ENCODE measurements at regions not wholly inside any gene's neighbourhood (a gene's known extent, or its start where the extent isn't known, plus 50 kb on each side); places are given as distances from the start of the nearest gene placed in this dataset.

- DNase-seq, result no peak
Observed at GRCh38 chr13:47033216-47033615, 136.4 kb upstream of the HTR2A start.

GRCh38 chr13:47027780-47028437, 131.1 kb upstream of the HTR2A start:
- no peak for DNase-seq

GRCh38 chr13:47025791-47026447, 129.1 kb upstream of the HTR2A start:
- no peak for DNase-seq

- no peak for DNase-seq
Observed at GRCh38 chr13:47019977-47020376, 123.1 kb upstream of the HTR2A start.

GRCh38 chr13:47017476-47017875, 120.6 kb upstream of the HTR2A start:
- no peak for DNase-seq

- peak; percentile 10 for DNase-seq
Observed at GRCh38 chr13:47008318-47008717, 111.5 kb upstream of the HTR2A start.

- DNase-seq, result no peak
Observed at GRCh38 chr13:47005756-47006414, 109.0 kb upstream of the HTR2A start.

- no peak for DNase-seq
Observed at GRCh38 chr13:47004540-47004939, 107.7 kb upstream of the HTR2A start.

- no peak for DNase-seq
Observed at GRCh38 chr13:47004027-47004426, 107.2 kb upstream of the HTR2A start.

- DNase-seq, result no peak
Observed at GRCh38 chr13:47000165-47000564, 103.3 kb upstream of the HTR2A start.

- no peak for DNase-seq
Observed at GRCh38 chr13:46996316-46997030, 99.6 kb upstream of the HTR2A start.

- peak; percentile 25 for DNase-seq
Observed at GRCh38 chr13:46995874-46996273, 99.0 kb upstream of the HTR2A start.

GRCh38 chr13:46994492-46994891, 97.6 kb upstream of the HTR2A start:
- no peak for DNase-seq

- peak; percentile 17 for DNase-seq
Observed at GRCh38 chr13:46992383-46992952, 95.6 kb upstream of the HTR2A start.

- peak; percentile 9 for DNase-seq
Observed at GRCh38 chr13:46983881-46984280, 87.0 kb upstream of the HTR2A start.

- DNase-seq, result peak; percentile 43
Observed at GRCh38 chr13:46982856-46983582, 86.2 kb upstream of the HTR2A start.

- no peak for DNase-seq
Observed at GRCh38 chr13:46975173-46975572, 78.3 kb upstream of the HTR2A start.

- DNase-seq, result no peak
Observed at GRCh38 chr13:46968450-46968849, 71.6 kb upstream of the HTR2A start.

- no peak for DNase-seq
Observed at GRCh38 chr13:46964789-46965527, 68.1 kb upstream of the HTR2A start.

- no peak for DNase-seq
Observed at GRCh38 chr13:46963904-46964303, 67.1 kb upstream of the HTR2A start.

GRCh38 chr13:46962281-46962941, 65.6 kb upstream of the HTR2A start:
- peak; percentile 30 for DNase-seq
